ENCODE measurements at regions not wholly inside any gene's neighbourhood (a gene's known extent, or its start where the extent isn't known, plus 50 kb on each side); places are given as distances from the start of the nearest gene placed in this dataset.

GRCh38 chr6:15194453-15194852 is 51.4 kb upstream of the JARID2 start:
- TF ChIP-seq CTCF (conservative IDR thresholded peaks at IDR 0.05 in 1 of 2, IDR thresholded peaks at IDR 0.05 in 1 of 2; ENCODE audit: low read depth in 1 of 2, low read length in 2 of 2) = no peak
- no peak for TF ChIP-seq EZH2 (IDR thresholded peaks at IDR 0.05; ENCODE audit: low read length, missing control alignments)
